Activated CD8-positive, alpha-beta T cell treated with anti-CD3 and anti-CD28 coated beads for 36 hours (primary cell): ENCODE measurements at regions not wholly inside any gene's neighbourhood (a gene's known extent, or its start where the extent isn't known, plus 50 kb on each side); places are given as distances from the start of the nearest gene placed in this dataset.

Experiments used
- ATAC-seq: fragments of 200-7000 bp; cut with Tn5 transposase; one replicate; pipeline ENCODE4 v1.10.0; 2021; ENCODE audit warnings: mild to moderate bottlenecking, moderate library complexity
- CTCF ChIA-PET: fragments of 350-600 bp; sonication (Branson Sonifier 250); formaldehyde crosslinking; loops from one replicate; lab custom pipeline; 2021; ENCODE audit warnings: antibody characterized with exemption; lab: Charles Lee
- POLR2A ChIA-PET: fragments of 350-600 bp; sonication (Branson Sonifier 250); formaldehyde crosslinking; loops from one replicate; lab custom pipeline; 2021; ENCODE audit warnings: antibody characterized with exemption; lab: Charles Lee
- DNase-seq: peaks from one replicate; pipeline ENCODE4 v3.0.0-alpha.2; 2020
- H3K27ac Mint-ChIP-seq: one replicate; pipeline ENCODE4 v1.8.0; 2021; ENCODE audit warnings: mild to moderate bottlenecking, mixed read lengths
- H3K27me3 Mint-ChIP-seq: one replicate; pipeline ENCODE4 v1.8.0; 2021; ENCODE audit warnings: mixed read lengths
- H3K36me3 Mint-ChIP-seq: one replicate; pipeline ENCODE4 v1.8.0; 2021; ENCODE audit warnings: low read depth, mixed read lengths
- H3K4me1 Mint-ChIP-seq: one replicate; pipeline ENCODE4 v1.8.0; 2021; ENCODE audit warnings: low read depth, mixed read lengths
- H3K4me3 Mint-ChIP-seq: one replicate; pipeline ENCODE4 v1.8.0; 2021; ENCODE audit warnings: mild to moderate bottlenecking, moderate library complexity, mixed read lengths
- H3K9me3 Mint-ChIP-seq: one replicate; pipeline ENCODE4 v1.8.0; 2021; ENCODE audit warnings: mixed read lengths
- CTCF ChIP-seq: fragments of 200-600 bp; IDR thresholded peaks from one replicate; pipeline ENCODE4 v1.8.0; 2022; ENCODE audit warnings: antibody characterized with exemption, mild to moderate bottlenecking
- intact Hi-C: fragments of 100-400 bp; cut with micrococcal nuclease; formaldehyde crosslinking; loops from one replicate; pipeline ENCODE4 v1.10.0; 2022

GRCh38 chr7:126001349-126001748, 1071.7 kb upstream of the POT1 start:
- ChIA-PET POLR2A (no interaction called here), CTCF (no interaction called here)
- Mint-ChIP-seq H3K27ac (no peak overlapping the region), H3K4me3 (no peak overlapping the region), H3K9me3 (peaks cover 6% of the 10 kb centered on the region), H3K36me3 (no peaks in the 10 kb centered on the region), H3K27me3 (no peaks in the 10 kb centered on the region), H3K4me1 (no peaks in the 10 kb centered on the region)
- no peak for TF ChIP-seq CTCF
- no peak for DNase-seq
- ATAC-seq = no peak
- intact Hi-C loops = no loop called here

- no peaks in the 10 kb centered on the region for H3K36me3 Mint-ChIP-seq
- no peaks in the 10 kb centered on the region for H3K27me3 Mint-ChIP-seq
- no peak overlapping the region for H3K4me3 Mint-ChIP-seq
- POLR2A ChIA-PET = no interaction called here
- ATAC-seq = no peak
- no peak overlapping the region for H3K27ac Mint-ChIP-seq
- CTCF ChIA-PET = no interaction called here
- DNase-seq = no peak
- no peaks in the 10 kb centered on the region for H3K4me1 Mint-ChIP-seq
- peaks cover 14% of the 10 kb centered on the region for H3K9me3 Mint-ChIP-seq
- intact Hi-C loops = no loop called here
- TF ChIP-seq CTCF = no peak
Measured at GRCh38 chr7:125984795-125985194, 1055.2 kb upstream of the POT1 start.

- Mint-ChIP-seq H3K4me1 (no peaks in the 10 kb centered on the region), H3K36me3 (no peaks in the 10 kb centered on the region), H3K4me3 (no peak overlapping the region), H3K27ac (no peak overlapping the region), H3K27me3 (no peaks in the 10 kb centered on the region), H3K9me3 (no peaks in the 10 kb centered on the region)
- no peak for DNase-seq
- POLR2A ChIA-PET = no interaction called here
- no peak for ATAC-seq
- CTCF ChIA-PET = no interaction called here
- intact Hi-C loops = no loop called here
- TF ChIP-seq CTCF = no peak
Measured at GRCh38 chr7:125971656-125972055, 1042.0 kb upstream of the POT1 start.

- intact Hi-C loops = no loop called here
- no peak overlapping the region for H3K27ac Mint-ChIP-seq
- CTCF ChIA-PET = no interaction called here
Measured at GRCh38 chr7:125966278-125967048, 1036.8 kb upstream of the POT1 start.

More at GRCh38 chr7:125966278-125967048, 1036.8 kb upstream of the POT1 start:
- H3K27me3 Mint-ChIP-seq = no peaks in the 10 kb centered on the region
- H3K36me3 Mint-ChIP-seq = no peaks in the 10 kb centered on the region
- ATAC-seq (no peak), DNase-seq (no peak)
- POLR2A ChIA-PET = no interaction called here
- no peak overlapping the region for H3K4me3 Mint-ChIP-seq
- TF ChIP-seq CTCF = no peak
- no peaks in the 10 kb centered on the region for H3K4me1 Mint-ChIP-seq
- H3K9me3 Mint-ChIP-seq = peaks cover 2% of the 10 kb centered on the region
